Astrocyte of the hippocampus (primary cell): ENCODE measurements at regions not wholly inside any gene's neighbourhood (a gene's known extent, or its start where the extent isn't known, plus 50 kb on each side); places are given as distances from the start of the nearest gene placed in this dataset.
A peak's percentile ranks its signal among the peaks of the same experiment; 100 is the strongest.

ENCODE experiments used
- DNase-seq: peaks from one replicate; pipeline ENCODE4 v3.0.0; 2011; ENCODE audit warnings: low read depth, low spot score

DNA sequence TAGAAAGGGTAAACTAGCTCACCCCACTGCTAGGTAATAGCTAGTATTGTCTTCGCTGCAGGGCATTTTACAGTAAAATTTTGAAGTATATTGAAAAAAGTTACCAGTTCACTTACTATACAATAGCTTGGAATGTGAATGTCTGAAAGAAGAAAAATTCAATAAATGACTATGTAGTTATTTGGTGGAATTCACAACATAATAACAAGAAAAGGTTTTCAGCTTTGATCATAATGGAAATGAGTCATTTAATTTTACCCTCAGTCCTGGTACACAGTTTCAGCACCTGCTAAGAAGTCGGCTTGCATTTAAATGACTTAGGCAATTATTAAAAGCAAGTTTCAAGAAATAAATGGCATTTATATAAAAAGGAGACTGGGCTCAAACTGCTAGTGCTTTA is 90.4 kb downstream of the NUP35 start:
- no peak for DNase-seq

DNA sequence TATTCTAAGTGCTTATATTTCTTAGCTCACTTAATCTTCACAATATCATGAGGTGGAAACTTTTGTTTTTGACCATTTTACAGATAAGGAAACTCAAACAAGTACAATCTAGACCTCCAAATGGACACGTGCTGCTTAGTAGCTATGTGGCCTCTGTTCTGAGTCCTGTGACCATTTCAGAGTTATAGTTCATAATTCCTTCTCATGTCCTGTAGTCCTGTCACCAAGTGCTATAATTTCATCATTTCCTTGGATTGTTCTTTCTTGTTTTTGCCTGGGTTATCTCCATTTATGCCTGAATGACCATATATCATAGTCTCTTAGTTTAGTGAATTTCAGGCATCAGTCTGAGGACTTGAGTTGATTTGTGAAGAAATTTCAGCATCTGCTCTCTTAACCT is 91.7 kb downstream of the NUP35 start:
- DNase-seq, result no peak

DNA sequence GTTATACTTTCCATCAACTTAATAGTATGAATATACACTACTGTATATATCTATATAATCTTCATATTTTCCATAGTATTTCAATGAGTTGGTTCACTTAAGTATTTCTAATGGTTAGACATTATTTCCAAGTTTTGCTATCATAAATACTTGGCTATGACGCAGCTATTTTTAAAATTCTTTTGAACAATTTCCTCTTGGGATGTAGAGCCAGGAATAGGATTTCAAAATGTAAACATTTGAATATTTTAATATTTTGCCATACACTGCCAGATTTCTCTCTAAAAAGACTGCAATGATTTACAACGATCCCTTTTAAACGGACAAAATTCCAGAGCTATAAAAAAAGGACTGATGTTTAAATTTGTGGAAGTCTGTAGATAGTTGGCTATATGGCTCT is 95.6 kb downstream of the NUP35 start:
- no peak for DNase-seq

DNA sequence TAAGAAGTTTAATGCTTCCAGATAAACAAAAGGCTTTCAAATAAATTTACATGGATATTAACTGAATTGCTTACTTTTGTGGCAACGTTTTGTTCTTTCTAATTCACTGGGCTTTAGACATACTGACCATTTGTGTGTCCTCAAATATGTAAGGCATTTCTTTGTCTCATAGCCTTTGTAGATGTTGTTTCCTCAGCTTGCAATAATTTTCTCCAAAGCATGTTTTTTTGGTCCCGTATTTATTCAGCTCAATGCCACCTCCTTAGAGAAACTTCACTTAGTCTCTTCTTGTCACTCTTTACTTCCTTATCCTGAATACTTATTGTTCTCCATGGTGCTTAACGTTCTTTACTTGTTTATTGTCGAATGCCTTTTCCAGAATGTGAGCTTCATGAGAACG is 98.5 kb downstream of the NUP35 start:
- peak; percentile 67 for DNase-seq

DNA sequence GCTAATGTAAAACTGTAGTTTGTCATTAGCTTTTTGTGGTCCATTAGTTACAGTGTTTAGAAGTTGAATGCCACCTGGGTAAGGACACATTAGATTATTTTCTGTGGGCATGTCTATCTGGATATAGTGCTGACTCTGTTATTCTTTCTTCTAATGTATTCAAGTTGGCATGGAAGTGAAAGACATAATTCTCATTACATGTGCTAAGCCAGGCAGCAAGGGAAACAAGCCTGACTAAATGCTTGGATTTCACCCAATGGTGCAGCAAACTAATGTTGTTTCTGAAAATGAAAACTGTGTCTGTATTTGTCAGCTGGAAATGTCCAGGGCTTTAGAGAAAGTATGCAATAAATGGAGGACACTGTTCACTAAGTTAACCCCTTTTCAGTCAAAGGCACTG is 100.7 kb downstream of the NUP35 start:
- DNase-seq, result peak; percentile 84

DNA sequence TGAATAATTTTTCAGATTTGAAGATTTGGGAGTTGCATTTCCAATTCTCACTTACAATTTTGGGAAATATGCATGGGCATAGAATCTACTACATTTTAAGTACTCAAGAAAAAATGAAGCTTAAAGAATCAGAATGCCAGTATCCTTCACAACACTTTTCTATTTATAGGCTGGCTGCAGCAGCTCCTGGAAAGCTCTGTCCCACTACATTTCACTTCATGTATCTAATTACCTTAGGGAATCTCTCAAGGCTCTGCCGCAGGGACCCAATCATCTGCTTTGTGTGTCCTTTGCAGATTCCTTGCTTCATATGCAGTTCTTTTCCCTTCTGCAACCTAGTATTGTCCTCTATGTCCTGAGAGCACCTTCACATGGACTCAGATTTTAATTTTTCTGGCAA is 102.9 kb downstream of the NUP35 start:
- DNase-seq, result no peak

DNA sequence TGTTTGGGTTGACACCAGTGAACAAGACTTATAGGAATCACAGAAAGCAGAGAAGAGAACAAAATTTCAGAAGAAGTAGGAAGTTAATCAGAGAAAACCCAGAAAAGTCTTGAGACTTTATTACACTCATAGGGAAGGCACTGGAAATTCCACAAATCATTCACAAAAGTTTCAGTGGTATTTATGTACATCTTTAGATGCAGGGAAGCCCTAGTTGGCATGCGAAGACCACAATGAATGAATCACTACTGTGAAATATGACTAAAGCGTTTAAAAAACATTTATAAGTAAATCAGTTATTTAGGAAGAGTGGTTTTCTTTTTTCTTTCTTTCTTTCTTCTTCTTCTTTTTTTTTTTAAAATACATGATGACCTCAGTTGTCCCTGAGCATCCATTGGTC is 105.1 kb downstream of the NUP35 start:
- peak; percentile 58 for DNase-seq

DNA sequence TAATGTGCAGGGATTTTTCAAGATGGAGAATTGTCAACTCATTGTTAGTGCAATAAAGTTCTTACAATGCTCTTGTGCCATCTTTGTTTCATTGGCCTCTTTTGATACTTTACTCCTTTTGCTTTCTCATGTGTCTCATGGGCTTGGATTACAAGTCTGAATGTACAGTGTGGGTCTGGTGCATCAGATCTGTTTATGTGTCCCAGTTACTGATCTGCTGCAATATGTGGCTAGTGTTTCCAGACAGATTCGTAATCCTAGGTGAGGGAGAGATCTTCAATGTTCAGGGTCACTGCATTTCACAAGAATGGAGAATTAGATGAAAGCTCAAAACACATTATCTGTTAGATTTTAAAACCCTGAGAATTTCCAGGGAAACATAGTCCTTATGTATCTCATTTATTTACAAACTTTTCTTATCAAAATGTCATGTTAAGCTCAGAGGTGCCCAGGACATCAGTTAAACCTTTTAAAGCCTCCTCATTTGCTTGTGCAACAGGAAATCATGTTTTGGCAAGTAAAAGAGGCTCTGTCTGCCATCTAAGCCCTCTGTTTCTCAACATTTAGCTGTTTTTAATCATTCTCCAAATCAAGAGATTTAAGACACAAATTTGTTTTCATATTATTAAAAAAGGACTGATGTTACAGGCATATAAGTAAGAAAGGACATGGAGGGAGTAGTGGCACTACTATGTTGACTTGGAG is 108.1 kb downstream of the NUP35 start:
- DNase-seq, result no peak

DNA sequence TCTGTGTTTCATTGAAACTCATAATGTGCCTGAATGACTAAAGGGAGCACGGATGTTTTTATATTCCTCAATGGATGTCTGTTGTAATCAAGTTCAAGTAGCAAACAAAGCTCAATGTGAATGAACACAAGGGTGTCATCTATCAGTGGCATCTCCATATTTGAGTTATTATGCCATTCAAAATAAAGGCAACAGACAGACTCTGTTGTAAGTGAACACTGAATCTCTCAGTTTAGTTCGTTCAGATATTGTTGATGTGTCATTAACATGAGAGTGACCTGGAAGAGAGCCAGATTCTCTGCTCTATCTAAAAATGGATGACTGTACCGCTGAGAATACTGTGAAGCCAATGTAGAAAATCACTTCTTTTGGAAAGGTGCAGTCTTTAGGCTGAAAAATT is 118.7 kb downstream of the NUP35 start:
- DNase-seq, result peak; percentile 42

DNA sequence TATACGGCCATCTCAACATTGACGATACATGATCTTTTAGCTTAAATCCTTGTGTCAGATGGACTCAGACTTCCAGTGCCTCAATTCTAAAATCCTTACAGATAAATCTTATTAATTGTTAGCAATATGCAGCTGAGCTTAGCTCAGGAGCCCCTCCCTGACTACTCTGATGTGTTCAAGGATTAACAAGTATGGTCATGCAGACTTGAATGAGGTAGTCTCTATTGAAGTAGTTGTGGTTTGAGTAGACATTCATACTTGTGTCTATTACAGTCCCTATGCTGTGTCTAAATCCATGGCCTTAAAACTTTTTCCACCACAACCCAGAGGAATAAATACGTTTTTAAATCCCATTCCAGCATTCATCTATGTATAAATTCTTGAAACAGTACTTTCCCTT is 119.5 kb downstream of the NUP35 start:
- no peak for DNase-seq

DNA sequence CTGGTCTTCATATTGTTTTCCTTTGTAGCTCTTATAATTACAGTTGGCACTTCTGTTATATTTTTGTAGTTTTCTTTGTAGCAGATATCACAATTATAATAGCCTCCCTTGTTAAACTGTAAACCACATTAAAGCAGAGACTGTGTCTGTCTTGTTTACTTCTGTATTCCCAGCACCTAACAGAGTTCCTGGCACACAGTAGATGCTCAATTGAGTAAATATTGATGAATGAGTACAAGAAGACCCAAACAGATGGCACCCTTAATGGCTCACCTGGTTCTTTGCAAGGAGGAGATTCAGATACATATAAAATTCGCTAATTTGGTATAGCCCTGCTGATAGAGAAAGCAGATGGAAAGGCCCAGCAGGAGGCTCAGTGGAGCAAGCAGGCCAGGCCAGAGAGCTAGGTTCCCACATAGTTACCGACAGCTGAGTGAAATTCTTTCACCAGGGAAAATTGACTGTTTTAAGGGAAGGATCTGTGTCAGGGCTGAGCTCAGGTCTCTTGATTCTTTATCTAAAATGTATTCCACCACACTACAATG is 120.1 kb downstream of the NUP35 start:
- no peak for DNase-seq

DNA sequence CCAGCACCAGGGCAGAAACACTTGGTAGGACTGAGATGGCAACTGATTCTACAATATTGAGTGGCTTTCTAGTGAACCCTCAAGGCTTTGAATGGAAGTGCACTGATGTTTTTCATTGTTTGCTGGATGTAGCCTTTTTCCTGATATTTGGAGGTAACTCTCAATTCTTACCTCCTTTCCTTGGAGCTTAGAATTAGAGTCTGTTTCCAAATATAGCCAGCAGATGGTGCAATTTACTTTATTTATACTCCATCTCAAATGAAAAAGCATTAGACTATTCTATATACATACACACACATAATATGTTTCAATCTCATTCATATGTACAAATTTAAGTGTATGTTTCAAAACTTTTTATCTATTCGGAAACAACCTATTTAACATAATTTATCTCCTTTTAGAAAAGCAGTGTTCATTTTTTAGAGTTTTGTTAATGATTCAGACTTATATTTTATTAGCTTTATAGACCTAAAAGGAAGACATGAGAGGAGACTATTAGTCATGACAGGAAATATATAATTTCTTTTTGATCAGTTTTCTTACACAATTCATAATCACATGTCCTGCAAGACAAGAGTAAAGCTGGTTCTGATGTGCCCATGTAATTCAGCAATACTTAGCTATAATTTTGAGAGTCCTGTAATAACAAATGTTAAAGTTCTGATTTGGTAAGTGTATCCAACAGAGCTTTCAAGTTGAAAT is 124.8 kb downstream of the NUP35 start:
- peak; percentile 61 for DNase-seq

DNA sequence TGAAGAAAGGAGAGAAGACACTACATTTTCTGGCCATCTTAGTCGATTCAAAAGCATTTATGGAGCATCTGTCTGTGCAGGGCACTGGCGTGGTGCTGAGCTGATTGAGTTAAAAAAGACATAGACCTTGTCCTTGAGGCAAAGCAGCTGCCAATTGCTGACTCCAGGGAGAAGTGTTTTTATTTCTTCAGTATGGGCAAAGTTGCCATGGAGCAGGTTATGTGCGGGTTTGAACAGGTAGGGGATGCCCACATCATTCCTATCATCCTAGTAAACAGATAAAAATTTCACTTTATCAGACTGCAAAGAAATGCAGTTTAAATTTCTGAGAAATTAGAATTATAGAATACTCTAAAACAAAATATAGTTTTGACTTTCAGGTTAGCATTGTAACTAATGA is 125.8 kb downstream of the NUP35 start:
- DNase-seq, result no peak

DNA sequence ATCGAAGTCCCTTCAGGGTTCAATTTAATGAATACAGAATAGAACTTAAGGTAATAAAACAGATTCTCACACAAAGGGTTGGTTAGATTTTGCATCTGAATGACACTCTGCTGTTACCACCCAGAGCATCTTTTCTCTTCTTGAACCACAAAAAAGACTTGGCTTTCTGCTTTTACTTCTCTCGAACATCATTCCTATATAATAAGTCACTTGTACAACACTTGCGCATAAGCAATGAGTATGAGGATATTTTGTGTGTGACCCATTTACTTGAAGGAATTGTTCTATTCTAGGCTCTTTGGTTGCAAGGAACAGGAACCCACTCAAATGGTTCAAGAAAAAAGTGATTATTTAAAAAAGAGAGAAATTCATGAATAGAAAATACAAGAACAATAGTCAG is 126.2 kb downstream of the NUP35 start:
- no peak for DNase-seq

DNA sequence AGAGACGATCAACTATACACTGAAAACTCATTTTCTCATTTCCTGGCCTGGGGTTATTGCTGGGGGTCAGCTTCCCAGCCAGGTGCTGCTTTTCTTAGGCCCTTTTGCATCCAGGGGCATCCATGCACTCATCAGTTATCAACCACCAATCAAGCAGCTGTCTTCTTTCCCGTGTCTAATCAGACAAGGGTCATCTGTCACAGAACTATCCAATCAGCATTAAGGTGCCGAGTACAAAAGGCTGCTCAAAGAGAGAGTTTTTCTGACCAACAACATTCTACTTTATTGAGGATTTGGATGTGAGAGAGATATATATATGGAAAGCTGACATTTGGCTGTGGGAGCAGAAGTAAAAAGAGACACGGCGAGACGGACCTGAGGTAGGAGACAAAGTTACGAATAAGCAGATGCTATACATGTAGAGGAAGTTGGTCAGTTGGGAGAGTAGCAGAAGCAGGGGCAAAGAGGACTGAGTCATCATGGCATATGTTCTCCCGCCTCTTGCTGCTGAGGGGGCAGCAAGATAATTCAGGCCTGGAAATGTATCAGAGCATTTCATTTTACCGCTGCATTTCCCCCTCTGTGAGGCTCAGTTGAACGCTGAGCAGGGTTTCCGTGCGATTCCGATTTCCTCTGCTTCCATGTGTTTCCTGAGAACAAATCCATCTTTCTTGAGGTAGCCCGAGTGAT is 129.3 kb downstream of the NUP35 start:
- DNase-seq, result no peak

DNA sequence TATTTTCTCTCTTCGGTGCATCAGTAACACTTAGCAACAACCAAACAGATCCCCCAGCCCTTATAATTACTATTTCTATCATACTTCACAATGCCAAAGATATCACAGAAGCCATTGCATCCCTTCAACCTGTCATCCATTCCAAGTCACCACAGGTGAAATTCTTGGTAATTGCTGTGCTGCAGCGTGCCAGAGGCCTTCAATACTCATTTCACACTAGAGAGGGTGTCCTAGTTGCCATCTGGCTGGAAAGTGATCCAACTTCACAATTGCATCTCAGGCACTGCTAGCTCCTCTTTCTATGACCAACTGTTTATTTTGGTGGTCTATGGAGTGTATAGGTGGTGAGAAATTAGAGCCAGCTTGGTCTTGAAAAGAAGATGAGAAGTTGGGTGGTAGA is 131.2 kb downstream of the NUP35 start:
- DNase-seq, result no peak

DNA sequence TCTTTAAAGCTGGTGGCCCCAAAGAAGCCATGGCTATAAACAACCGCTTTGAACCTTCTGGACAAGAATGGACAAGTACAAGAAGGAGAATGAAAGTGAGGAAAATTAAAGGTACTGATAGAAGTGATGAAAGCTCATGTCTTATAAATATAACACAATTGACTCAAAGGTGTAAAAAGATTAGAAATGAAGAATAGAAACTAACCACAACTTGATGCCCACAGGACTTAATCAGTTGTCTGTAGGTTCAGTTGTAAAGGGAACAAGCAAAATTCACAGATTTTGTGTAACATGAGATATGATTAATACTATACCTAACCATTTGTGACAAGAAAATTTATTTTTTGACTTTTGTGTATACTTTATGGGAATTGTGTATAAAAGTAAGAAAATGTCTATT is 135.7 kb downstream of the NUP35 start:
- no peak for DNase-seq

DNA sequence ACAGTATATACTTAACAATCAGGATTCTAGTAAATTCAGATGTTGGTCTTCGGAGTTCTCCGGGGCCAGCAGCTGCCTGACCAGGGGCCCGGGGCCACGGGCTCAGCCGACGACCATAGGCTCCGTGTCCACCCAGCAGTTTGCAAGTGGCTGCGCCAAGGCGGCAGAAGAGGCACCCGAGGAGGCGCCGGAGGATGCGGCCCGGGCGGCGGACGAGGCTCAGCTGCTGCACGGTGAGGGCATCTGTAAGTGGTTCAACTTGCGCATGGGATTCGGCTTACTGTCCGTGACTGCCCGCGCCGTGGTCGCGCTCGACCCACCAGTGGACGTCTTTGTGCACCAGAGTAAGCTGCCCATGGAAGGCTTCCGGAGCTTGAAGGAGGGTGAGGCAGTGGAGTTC is 136.3 kb downstream of the NUP35 start:
- no peak for DNase-seq

DNA sequence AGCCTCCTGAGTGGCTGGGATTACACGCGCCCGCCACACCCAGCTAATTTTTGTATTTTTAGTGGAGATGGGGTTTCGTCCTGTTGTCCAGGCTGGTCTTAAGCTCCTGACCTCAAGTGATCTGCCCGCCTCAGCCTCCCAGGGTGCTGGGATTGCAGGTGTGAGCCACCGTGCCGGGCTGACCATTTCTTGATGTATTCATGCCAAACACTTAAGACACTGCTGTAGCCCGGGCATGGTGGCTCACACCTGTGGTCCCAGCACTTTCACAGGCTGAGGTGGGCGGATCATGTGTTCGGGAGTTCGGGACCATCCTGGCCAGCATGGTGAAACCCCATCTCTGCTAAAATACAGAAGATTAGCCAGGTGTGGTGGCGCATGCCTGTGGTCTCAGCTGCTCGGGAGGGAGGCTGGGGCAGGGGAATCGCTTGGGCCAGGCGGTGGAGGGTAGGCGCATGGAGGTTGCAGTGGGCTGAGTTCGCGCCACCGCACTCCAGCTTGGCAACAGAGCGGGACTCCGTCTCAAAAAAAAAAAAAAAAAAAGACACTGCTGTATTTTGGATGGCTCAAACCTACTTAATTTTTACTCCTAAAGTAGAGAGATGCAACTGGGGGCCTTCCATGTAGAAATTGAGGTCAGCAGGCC is 140.8 kb downstream of the NUP35 start:
- no peak for DNase-seq

DNA sequence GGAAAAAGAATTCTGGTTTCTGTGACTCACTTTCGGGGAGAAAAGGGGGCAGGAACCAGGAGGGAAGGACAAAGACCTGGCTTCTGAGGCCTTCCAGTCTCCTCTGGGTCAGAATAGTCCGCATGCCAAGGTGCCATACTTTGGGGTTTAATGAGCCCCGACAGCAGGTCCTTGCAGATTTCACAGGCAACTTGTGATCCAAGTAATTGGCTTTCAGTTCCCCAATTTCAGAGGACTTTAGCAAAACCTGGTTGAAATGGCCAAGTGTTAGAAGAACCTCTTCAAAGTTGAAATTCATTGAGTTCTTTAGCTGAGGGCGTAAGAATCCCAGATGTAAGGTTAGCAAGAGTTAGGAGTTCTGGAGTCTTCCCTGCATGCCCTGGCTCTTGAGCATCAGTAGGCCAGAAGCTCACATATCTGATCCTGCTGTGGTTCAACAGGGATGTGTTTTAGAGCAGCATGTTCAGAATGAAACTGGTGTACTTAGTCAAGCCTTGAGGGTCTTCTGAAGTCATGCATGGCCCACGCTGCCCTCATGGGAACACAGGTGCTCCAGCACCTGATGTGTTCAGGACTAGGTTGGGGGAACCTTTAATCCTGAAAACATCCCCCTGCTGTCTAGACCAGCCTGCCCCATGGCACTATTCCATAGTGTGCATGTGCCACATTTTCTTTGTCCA is 143.0 kb downstream of the NUP35 start:
- DNase-seq, result no peak

DNA sequence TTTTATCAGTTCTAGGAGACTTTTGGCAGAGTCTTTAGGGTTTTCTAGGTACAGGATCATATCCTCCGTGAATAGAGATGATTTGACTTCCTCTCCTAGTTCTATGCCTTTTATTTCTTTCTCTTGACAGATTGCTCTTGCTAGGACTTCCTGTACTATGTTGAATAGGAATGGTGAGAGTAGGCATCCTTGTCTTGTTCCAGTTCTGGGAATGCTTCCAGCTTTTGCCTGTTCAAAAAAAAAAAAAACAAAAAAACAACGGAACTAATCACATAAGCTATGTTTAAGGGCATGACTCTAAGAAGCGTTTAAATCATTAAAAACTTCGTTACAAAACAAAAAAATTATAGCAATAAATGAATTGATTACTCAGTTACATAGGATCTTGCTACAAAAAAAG is 145.7 kb downstream of the NUP35 start:
- DNase-seq, result peak; percentile 73

DNA sequence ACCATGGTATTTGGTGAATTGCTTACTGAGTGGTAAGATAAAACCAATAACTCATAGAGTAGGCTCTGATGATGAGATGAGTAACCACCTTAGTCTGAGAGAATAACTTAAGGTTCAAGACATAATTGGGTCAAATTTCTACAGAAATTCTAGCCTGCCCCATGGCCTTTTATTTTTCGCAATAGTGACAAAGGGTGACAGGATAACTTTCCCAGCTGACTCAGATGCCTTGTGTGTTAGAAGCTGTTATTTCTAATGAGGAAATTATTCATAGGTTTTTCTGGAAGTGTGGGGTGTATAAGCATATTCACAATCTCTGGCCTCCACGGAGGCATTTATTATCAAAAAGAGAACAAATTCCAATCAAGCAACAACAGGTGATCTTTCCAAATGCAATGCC is 159.0 kb downstream of the NUP35 start:
- DNase-seq, result no peak
